ENCODE measurements at regions not wholly inside any gene's neighbourhood (a gene's known extent, or its start where the extent isn't known, plus 50 kb on each side); places are given as distances from the start of the nearest gene placed in this dataset.

DNA sequence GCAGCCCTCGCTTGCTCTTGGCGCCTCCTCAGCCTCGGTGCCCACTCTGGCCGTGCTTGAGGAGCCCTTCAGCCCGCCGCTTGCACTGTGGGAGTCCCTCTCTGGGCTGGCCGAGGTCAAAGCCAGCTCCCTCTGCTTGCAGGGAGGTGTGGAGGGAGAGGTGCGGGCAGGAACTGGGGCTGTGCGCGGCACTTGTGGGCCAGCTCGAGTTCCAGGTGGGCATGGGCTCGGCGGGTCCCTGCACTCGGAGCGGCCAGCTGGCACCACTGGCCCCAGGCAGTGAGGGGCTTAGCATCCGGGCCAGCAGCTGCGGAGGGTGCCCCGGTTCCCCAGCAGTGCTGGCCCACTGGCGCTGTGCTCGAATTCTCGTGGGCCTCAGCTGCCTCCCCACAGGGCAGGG, 152.1 kb upstream of the SEMA3C start:
- TF ChIP-seq CTCF (conservative IDR thresholded peaks at IDR 0.05 in 1 of 2, IDR thresholded peaks at IDR 0.05 in 1 of 2; ENCODE audit: extremely low read depth in 1 of 2, insufficient read depth in 1 of 2, low read depth in 1 of 2, low read length in 2 of 2), result no peak
- no peak for TF ChIP-seq EZH2 (IDR thresholded peaks at IDR 0.05; ENCODE audit: borderline replicate concordance, low read length)
